ENCODE measurements at regions not wholly inside any gene's neighbourhood (a gene's known extent, or its start where the extent isn't known, plus 50 kb on each side); places are given as distances from the start of the nearest gene placed in this dataset.

- POLR2A ChIA-PET, result no interaction called here
- peaks cover 3% of the 10 kb centered on the region for H3K27me3 Mint-ChIP-seq
These were observed 890.2 kb upstream of the ZEB2 start for GRCh38 chr2:145410086-145410485.

GRCh38 chr2:145408980-145409379, 889.1 kb upstream of the ZEB2 start:
- DNase-seq (no peak), ATAC-seq (ENCODE audit: low read depth) (no peak)
- Mint-ChIP-seq H3K27me3 (peaks cover 3% of the 10 kb centered on the region), H3K9me3 (peaks cover 5% of the 10 kb centered on the region), H3K4me3 (no peak overlapping the region), H3K4me1 (peaks cover 33% of the 10 kb centered on the region), H3K36me3 (ENCODE audit: low read depth) (no peaks in the 10 kb centered on the region), H3K27ac (no peak overlapping the region)
- ChIA-PET POLR2A (no interaction called here), CTCF (no interaction called here)
- no peak for TF ChIP-seq CTCF (IDR thresholded peaks at IDR 0.05)
- intact Hi-C loops (cut with micrococcal nuclease), result no loop called here

More at GRCh38 chr2:145410086-145410485, 890.2 kb upstream of the ZEB2 start:
- Mint-ChIP-seq H3K4me1 (peaks cover 33% of the 10 kb centered on the region), H3K27ac (no peak overlapping the region), H3K4me3 (no peak overlapping the region), H3K9me3 (peaks cover 5% of the 10 kb centered on the region), H3K36me3 (ENCODE audit: low read depth) (no peaks in the 10 kb centered on the region)
- DNase-seq, result no peak
- no peak for ATAC-seq (ENCODE audit: low read depth)
- TF ChIP-seq CTCF (IDR thresholded peaks at IDR 0.05), result no peak
- CTCF ChIA-PET, result interaction anchor here (2.5 kb wide), 1 partner anchor 342 kb away, joined by 6 read pairs; no protein-coding TSS in a partner anchor
- intact Hi-C loops (cut with micrococcal nuclease), result loop anchor here (2.0 to 5.0 kb wide), 4 partner anchors 183 to 341 kb away; no protein-coding TSS in a partner anchor

GRCh38 chr2:145404690-145405089, 884.8 kb upstream of the ZEB2 start:
- TF ChIP-seq CTCF (IDR thresholded peaks at IDR 0.05), result no peak
- no peaks in the 10 kb centered on the region for H3K36me3 Mint-ChIP-seq (ENCODE audit: low read depth)
- H3K4me1 Mint-ChIP-seq, result no peaks in the 10 kb centered on the region
- H3K4me3 Mint-ChIP-seq, result no peak overlapping the region
- H3K27me3 Mint-ChIP-seq, result peaks cover 3% of the 10 kb centered on the region
- ChIA-PET CTCF (no interaction called here), POLR2A (interaction anchor here (1.0 kb wide), 1 partner anchor 8 kb away, joined by 3 read pairs; no protein-coding TSS in a partner anchor)
- intact Hi-C loops (cut with micrococcal nuclease), result no loop called here
- no peaks in the 10 kb centered on the region for H3K9me3 Mint-ChIP-seq
- ATAC-seq (ENCODE audit: low read depth) (no peak), DNase-seq (no peak)
- no peak overlapping the region for H3K27ac Mint-ChIP-seq

- no peaks in the 10 kb centered on the region for H3K9me3 Mint-ChIP-seq
- H3K36me3 Mint-ChIP-seq (ENCODE audit: low read depth), result no peaks in the 10 kb centered on the region
- H3K4me1 Mint-ChIP-seq, result no peaks in the 10 kb centered on the region
- ATAC-seq (ENCODE audit: low read depth) (no peak), DNase-seq (no peak)
- intact Hi-C loops (cut with micrococcal nuclease), result no loop called here
- H3K27ac Mint-ChIP-seq, result no peak overlapping the region
- ChIA-PET POLR2A (interaction anchor here (0.6 kb wide), 1 partner anchor 11 kb away, joined by 4 read pairs; no protein-coding TSS in a partner anchor), CTCF (no interaction called here)
- no peak for TF ChIP-seq CTCF (IDR thresholded peaks at IDR 0.05)
- peaks cover 3% of the 10 kb centered on the region for H3K27me3 Mint-ChIP-seq
- no peak overlapping the region for H3K4me3 Mint-ChIP-seq
These were observed 882.9 kb upstream of the ZEB2 start for GRCh38 chr2:145402706-145403277.

GRCh38 chr2:145399131-145399530, 879.2 kb upstream of the ZEB2 start:
- intact Hi-C loops (cut with micrococcal nuclease), result no loop called here

More at GRCh38 chr2:145399131-145399530, 879.2 kb upstream of the ZEB2 start:
- no peak overlapping the region for H3K4me3 Mint-ChIP-seq
- ATAC-seq (ENCODE audit: low read depth) (no peak), DNase-seq (no peak)
- TF ChIP-seq CTCF (IDR thresholded peaks at IDR 0.05), result no peak
- POLR2A ChIA-PET, result no interaction called here
- CTCF ChIA-PET, result no interaction called here
- no peaks in the 10 kb centered on the region for H3K4me1 Mint-ChIP-seq
- H3K36me3 Mint-ChIP-seq (ENCODE audit: low read depth), result no peaks in the 10 kb centered on the region
- no peaks in the 10 kb centered on the region for H3K27me3 Mint-ChIP-seq
- H3K9me3 Mint-ChIP-seq, result no peaks in the 10 kb centered on the region
- H3K27ac Mint-ChIP-seq, result no peak overlapping the region
